K562 (cell line): ENCODE measurements at regions not wholly inside any gene's neighbourhood (a gene's known extent, or its start where the extent isn't known, plus 50 kb on each side); places are given as distances from the start of the nearest gene placed in this dataset.

ENCODE experiments used
- ATAC-seq: fragments of 200-7000 bp; cut with Tn5 transposase; 3 replicates; pipeline ENCODE4 v1.9.1; 2020; ENCODE audit warnings: moderate library complexity
- BruUV-seq: library from RNA; stranded (reverse); fragments of 400-500 nt; replicated peaks from 2 replicates; lab custom pipeline; 2021; lab: Mats Ljungman, UMichigan
- CTCF ChIA-PET: fragments of 300-600 bp; formaldehyde crosslinking; extraction: SDS; loops from one replicate; lab custom pipeline; 2021; ENCODE audit warnings: low intra/inter-chr PET ratio; lab: Yijun Ruan, JAX
- POLR2A ChIA-PET: fragments of 300-600, 350-650 bp; sonication (Branson Sonifier 250); formaldehyde crosslinking; extraction: SDS; loops from one replicate; lab custom pipeline; 2021; ENCODE audit warnings: antibody characterized with exemption, inconsistent platforms; lab: Yijun Ruan, JAX
- DNase-seq, 4 experiments: peaks; one replicate each; pipeline versions ENCODE4 v3.0.0 to v3.0.0-alpha.2; 2011 to 2018; ENCODE audit warnings: low spot score in 3 of 4, mixed read lengths in 3 of 4; ENCODE audit errors: extremely low read depth in 1 of 4
- FAIRE-seq: peaks from 2 replicates; lab custom pipeline; 2011; peaks lifted over from hg19 to GRCh38; lab: Jason Lieb, UNC
- H2AFZ ChIP-seq: 2 replicates; pipeline ENCODE4 v1.6.0; 2011; ENCODE audit warnings: low read depth, low read length, control low read depth, inconsistent platforms
- H3K27ac ChIP-seq: fragments of 200-600 bp; 3 replicates; pipeline ENCODE4 v1.8.0; 2011; ENCODE audit warnings: low read depth, mild to moderate bottlenecking, control low read depth, inconsistent platforms, low read length, moderate library complexity, mixed read lengths; ENCODE audit errors: extremely low read depth
- H3K27me3 ChIP-seq, 2 experiments: fragments of 300-600 bp in 1 of 2; 2 replicates in 1 of 2; 3 replicates in 1 of 2; pipeline versions ENCODE4 v1.6.0 to v1.8.0; 2011; ENCODE audit warnings: inconsistent platforms in 2 of 2, low read length in 2 of 2, mild to moderate bottlenecking in 1 of 2, mixed read lengths in 1 of 2, moderate library complexity in 1 of 2; ENCODE audit not compliant: control insufficient read depth in 2 of 2, insufficient read depth in 2 of 2
- H3K36me3 ChIP-seq: fragments of 300-600 bp; 3 replicates; pipeline ENCODE4 v1.8.0; 2011; ENCODE audit warnings: mild to moderate bottlenecking, low read length, inconsistent platforms; ENCODE audit not compliant: control insufficient read depth, insufficient read depth
- H3K4me1 ChIP-seq, 2 experiments: fragments of 200-600 bp in 1 of 2; replicated peaks in 1 of 2; 2 replicates in 1 of 2; 3 replicates in 1 of 2; pipeline versions ENCODE4 v1.5.1 to v1.8.0; 2011; ENCODE audit warnings: inconsistent platforms in 2 of 2, low read length in 2 of 2, mild to moderate bottlenecking in 1 of 2, mixed read lengths in 1 of 2, moderate library complexity in 1 of 2; ENCODE audit not compliant: control insufficient read depth in 2 of 2, insufficient read depth in 2 of 2
- H3K4me2 ChIP-seq: 2 replicates; pipeline ENCODE4 v1.6.1; 2011; ENCODE audit warnings: low read length, control low read depth, inconsistent platforms, mixed read lengths; ENCODE audit not compliant: insufficient read depth
- H3K4me3 ChIP-seq: fragments of 200-600 bp; sonication (generic), shearing (Covaris generic); 2 replicates; pipeline ENCODE4 v1.5.1; 2016; ENCODE audit warnings: control low read depth, inconsistent platforms
- H3K79me2 ChIP-seq: fragments of 200-600 bp; 3 replicates; pipeline ENCODE4 v1.8.0; 2011; ENCODE audit warnings: low read length, inconsistent platforms; ENCODE audit not compliant: control insufficient read depth, insufficient read depth
- H3K9ac ChIP-seq, 2 experiments: 2 replicates each; pipeline versions ENCODE4 v1.6.0 to v1.6.1; 2011; ENCODE audit warnings: low read depth in 2 of 2, low read length in 2 of 2, control low read depth in 1 of 2, inconsistent platforms in 1 of 2, mild to moderate bottlenecking in 1 of 2, mixed read lengths in 1 of 2; ENCODE audit not compliant: insufficient read depth in 1 of 2
- H3K9me1 ChIP-seq: one replicate; pipeline ENCODE4 v1.6.0; 2011; ENCODE audit warnings: inconsistent platforms, mild to moderate bottlenecking, low read length, moderate library complexity; ENCODE audit not compliant: control insufficient read depth, insufficient read depth
- H3K9me3 ChIP-seq: replicated peaks from 2 replicates; pipeline ENCODE4 v1.5.1; 2011; ENCODE audit warnings: low read depth, low read length, inconsistent platforms; ENCODE audit not compliant: control insufficient read depth, insufficient read depth
- H4K20me1 ChIP-seq: replicated peaks from 2 replicates; pipeline ENCODE4 v1.6.1; 2011; ENCODE audit warnings: low read length, inconsistent platforms, mixed read lengths; ENCODE audit not compliant: control insufficient read depth, insufficient read depth
- CBX8 ChIP-seq: fragments of 200-600 bp; sonication (generic); IDR thresholded peaks from 2 replicates; pipeline ENCODE4 v1.6.1; 2012; ENCODE audit warnings: borderline replicate concordance, mixed run types, low read depth, mild to moderate bottlenecking, moderate library complexity, mixed read lengths, low read length, control low read depth, inconsistent platforms; ENCODE audit not compliant: poor library complexity, severe bottlenecking; ENCODE audit errors: extremely low read depth
- L3MBTL2 ChIP-seq: fragments of 450-650 bp; IDR thresholded peaks from 2 replicates; pipeline ENCODE4 v1.6.1; 2016; ENCODE audit warnings: mild to moderate bottlenecking, moderate library complexity
- WGBS: fragments of 100-300 bp; shearing (Covaris generic); methylation state at CpG from one replicate; pipeline ENCODE4 v1.1.6; 2016; ENCODE audit warnings: low coverage, mixed read lengths; ENCODE audit not compliant: insufficient coverage; ENCODE audit errors: missing lambda C conversion rate; 5-methylcytosine and 5-hydroxymethylcytosine counted together
- in situ Hi-C: fragments of 300-500 bp; cut with MboI; formaldehyde crosslinking; loops from 4 replicates; pipeline ENCODE4 v1.15.0; 2018; ENCODE audit warnings: inconsistent platforms, mixed read lengths
- intact Hi-C: fragments of 100-400 bp; cut with micrococcal nuclease; formaldehyde crosslinking; loops from 2 replicates; pipeline ENCODE4 v1.14.2; 2022
- TF ChIP-seq, protein P1 (sequence below): IDR thresholded peaks from 2 replicates; pipeline ENCODE4 v1.6.1; 2016; ENCODE audit warnings: missing genetic modification characterization, missing compliant biosample characterization
- TF ChIP-seq, protein P2 (sequence below): fragments of 250-450 bp; sonication (Bioruptor Pico); IDR thresholded peaks from 2 replicates; pipeline ENCODE4 v1.4.0; 2020

DNA sequence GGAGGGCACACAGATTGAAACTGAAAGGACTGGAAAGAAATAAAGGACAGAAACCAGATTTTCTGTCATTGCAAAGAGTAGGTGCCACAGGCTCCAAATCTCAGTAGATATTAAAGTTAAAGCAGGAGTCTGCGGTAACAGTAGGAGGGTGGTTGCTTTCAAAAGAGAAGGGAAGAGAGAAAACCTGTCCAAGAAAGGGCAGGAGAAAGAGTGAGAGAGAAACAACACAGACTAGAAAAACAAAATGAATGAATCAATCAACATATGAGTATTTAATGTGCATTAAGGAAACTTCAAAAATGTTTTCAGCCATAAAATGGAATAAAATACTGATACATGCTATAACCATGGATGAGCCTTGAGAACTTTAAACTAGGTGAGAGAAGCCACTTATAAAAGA lies 143.1 kb upstream of the CTAGE1 start:
- no peak for FAIRE-seq
- H3K27me3 ChIP-seq, result peaks cover 0 to 2% of the 10 kb centered on the region in 2 experiments; a peak in 2 of 5 replicates
- in situ Hi-C loops, result loop anchor here (25.0 kb wide), 1 partner anchor 648 kb away; no protein-coding TSS in a partner anchor
- H3K27ac ChIP-seq, result no peak overlapping the region
- H4K20me1 ChIP-seq, result no peaks in the 10 kb centered on the region
- H3K4me3 ChIP-seq, result no peak overlapping the region
- no peak overlapping the region for H2AFZ ChIP-seq
- no peaks in the 10 kb centered on the region for H3K9me1 ChIP-seq
- ATAC-seq, result no peak
- H3K79me2 ChIP-seq, result no peaks in the 10 kb centered on the region
- intact Hi-C loops, result loop anchor here (5.0 kb wide), 2 partner anchors 648 to 663 kb away; no protein-coding TSS in a partner anchor
- no peaks in the 10 kb centered on the region for H3K9me3 ChIP-seq
- no peak for TF ChIP-seq L3MBTL2
- peak; percentile 50 for TF ChIP-seq CBX8
- TF ChIP-seq, protein P1, sequence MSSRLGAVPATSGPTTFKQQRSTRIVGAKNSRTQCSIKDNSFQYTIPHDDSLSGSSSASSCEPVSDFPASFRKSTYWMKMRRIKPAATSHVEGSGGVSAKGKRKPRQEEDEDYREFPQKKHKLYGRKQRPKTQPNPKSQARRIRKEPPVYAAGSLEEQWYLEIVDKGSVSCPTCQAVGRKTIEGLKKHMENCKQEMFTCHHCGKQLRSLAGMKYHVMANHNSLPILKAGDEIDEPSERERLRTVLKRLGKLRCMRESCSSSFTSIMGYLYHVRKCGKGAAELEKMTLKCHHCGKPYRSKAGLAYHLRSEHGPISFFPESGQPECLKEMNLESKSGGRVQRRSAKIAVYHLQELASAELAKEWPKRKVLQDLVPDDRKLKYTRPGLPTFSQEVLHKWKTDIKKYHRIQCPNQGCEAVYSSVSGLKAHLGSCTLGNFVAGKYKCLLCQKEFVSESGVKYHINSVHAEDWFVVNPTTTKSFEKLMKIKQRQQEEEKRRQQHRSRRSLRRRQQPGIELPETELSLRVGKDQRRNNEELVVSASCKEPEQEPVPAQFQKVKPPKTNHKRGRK (tag), result peak; percentile 71
- TF ChIP-seq, protein P2, sequence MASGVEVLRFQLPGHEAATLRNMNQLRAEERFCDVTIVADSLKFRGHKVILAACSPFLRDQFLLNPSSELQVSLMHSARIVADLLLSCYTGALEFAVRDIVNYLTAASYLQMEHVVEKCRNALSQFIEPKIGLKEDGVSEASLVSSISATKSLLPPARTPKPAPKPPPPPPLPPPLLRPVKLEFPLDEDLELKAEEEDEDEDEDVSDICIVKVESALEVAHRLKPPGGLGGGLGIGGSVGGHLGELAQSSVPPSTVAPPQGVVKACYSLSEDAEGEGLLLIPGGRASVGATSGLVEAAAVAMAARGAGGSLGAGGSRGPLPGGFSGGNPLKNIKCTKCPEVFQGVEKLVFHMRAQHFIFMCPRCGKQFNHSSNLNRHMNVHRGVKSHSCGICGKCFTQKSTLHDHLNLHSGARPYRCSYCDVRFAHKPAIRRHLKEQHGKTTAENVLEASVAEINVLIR, result no peak
- ChIA-PET CTCF (no interaction called here), POLR2A (interaction anchor here (0.6 kb wide), 1 partner anchor 95 kb away, joined by 3 read pairs; no protein-coding TSS in a partner anchor)
- no TSS peak for BruUV-seq
- peaks cover 20 to 29% of the 10 kb centered on the region in 2 experiments for H3K4me1 ChIP-seq
- DNase-seq, result no peak
- WGBS, result 78% methylated on average over 1 of the region's 1 CpG
- no peak overlapping the region for H3K4me2 ChIP-seq
- H3K36me3 ChIP-seq, result no peaks in the 10 kb centered on the region
- no peak overlapping the region for H3K9ac ChIP-seq
